GM18511 (cell line): ENCODE measurements at regions not wholly inside any gene's neighbourhood (a gene's known extent, or its start where the extent isn't known, plus 50 kb on each side); places are given as distances from the start of the nearest gene placed in this dataset.
"Not testable (repeated sequence)": the region's sequence is repeated elsewhere in the genome, so short reads cannot be mapped to it uniquely, and the experiment has no call there.

Source experiments
- ATAC-seq: cut with Tn5 transposase; IDR thresholded peaks from one replicate; pipeline ENCODE4 v1.9.1; 2021; ENCODE audit warnings: mild to moderate bottlenecking, moderate library complexity; ENCODE audit not compliant: unreplicated experiment

DNA sequence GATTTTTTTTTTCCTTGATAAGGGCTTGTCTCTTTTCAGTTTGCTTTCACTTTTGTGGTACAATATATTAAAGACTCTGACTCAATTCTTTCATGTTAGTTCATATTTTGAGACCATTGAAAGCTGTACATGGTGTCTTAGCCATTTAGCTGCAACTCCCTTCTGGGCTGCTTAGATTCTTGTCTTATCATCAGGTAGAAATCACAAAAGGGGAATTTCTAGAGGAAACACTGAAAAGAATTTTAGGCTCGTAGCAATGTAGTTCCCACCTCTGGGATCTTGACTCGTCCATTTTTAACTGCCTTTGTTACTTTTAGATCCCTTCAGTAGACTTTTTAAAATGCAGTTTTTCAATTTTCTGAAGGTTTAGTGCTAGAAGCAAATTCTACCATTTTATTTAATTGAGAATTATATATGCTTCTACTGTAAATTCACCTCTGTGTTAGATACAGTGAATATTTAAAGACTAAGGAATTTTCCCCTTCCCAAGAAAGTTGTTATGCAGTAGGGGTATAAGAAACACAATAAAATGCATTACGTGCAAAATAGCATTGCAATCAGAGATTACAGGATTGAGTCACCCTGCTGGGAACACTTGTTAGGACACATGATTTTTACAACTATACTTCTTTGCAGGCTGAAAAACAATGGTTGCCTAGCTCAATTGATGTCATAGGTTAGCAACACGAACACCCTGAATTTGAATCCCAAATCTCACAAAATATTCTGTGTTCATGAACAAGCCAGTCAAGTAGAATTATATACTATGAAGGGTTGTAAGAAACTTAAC is 772.7 kb downstream of the PDCD6IP start:
- ATAC-seq: no peak

DNA sequence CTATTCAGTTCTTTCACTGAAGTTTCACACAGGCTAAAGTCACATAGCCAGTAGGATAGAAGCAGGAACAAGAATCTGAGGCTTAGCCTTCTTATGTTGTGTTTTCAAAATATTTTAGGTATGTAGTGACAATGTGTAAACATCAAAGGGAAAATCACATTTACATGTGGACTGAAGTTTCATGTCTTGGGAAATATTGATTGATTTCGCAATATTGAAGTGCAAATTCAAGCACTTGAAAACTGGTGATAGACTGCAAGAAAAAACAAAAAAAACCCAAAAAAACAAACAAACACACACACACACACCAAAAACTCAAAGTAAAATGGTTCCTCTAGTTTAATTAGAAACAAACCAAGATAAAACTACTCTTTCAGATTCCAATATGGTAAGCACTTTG is 773.3 kb downstream of the PDCD6IP start:
- ATAC-seq: no peak

DNA sequence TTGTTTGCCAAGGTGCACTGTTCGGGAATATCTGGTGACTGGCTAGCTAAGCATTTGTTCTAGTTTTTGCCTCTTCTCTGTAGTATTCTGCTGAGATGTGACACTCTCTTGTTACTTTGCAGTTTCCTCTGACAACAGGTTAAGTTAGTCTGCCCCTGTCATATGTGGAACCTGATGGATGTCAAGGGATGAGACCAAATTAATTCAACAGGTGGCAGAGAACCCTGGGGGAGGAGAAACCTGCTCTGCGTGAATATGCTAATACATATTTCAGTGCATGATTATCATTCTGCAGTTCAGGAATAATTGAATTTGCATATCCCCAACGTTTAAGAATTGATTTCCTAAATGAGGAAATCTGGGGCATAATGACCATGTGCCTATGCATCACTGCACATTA is 777.3 kb downstream of the PDCD6IP start:
- ATAC-seq: no peak

DNA sequence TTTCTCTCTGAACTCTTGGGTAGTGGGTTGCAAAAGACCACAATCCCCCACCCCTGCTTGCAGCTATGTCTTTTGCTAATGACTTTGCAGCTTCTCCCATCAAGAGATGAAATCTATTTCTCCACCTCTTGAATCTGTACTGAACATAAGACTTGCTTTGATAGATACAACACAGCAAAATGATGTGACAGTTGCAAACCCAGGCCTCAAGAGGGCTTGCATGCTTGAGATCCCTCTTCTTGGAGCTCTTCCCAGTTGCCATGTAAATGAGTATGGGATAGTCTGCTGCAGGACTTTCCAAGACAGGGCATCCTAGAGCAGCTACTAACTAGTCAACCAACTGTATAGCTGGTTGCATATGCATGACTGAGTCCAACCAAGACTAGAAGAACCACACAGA is 783.6 kb downstream of the PDCD6IP start:
- no peak for ATAC-seq

DNA sequence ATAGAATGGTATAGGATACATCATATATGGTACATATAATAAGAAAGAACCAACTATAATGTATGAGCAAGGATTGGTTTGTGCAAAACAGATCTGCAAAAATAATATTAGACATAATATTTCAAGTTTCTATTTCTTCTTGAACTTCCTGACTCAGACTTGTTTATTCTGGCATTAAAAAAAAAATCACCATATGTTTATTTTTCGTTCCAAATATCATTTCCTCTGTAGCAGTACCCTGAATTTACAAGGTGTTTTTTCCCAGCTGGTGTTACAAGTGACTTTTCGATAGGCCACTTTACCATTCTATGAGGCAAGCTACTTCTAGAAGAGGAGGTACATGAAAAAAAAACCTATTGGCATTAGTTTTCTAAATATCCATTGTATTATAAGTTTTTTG is 785.0 kb downstream of the PDCD6IP start:
- ATAC-seq: no peak

DNA sequence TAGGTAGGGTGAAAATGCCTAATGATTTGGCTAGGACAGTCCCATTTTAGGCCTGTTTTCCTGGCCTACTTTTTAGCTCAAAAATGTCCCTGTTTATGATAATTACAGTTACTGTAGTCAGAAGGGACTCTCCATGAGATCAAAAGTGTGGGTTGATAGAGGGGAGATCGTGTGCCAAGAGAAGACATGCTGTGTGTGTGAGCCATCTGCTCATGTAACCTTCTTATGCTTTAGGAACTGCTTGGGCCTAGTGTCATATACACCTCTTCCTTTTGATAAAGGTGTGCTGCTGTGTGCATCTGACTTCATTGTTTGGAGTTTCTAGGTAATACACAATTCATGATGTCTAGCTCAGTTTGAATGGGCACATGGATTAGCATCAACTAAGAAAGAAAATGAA is 786.5 kb downstream of the PDCD6IP start:
- ATAC-seq: no peak

DNA sequence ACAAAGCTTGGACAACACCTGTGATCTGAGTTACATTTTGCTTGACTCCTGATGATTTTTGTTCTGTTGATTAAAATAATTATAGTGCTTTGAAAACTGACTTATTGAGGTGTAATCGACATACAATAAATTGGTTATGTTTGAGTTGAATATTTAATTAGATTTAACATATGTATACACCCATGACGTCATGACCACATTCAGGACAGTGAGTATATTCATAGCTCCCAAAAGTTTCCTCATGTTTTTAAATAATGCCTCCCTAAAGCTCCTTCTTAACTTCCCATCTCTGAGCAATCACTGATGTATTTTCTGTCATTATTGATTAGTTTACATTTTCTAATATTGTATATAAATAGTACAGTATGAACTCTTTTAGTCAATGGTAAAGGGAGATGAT is 801.2 kb downstream of the PDCD6IP start:
- no peak for ATAC-seq

DNA sequence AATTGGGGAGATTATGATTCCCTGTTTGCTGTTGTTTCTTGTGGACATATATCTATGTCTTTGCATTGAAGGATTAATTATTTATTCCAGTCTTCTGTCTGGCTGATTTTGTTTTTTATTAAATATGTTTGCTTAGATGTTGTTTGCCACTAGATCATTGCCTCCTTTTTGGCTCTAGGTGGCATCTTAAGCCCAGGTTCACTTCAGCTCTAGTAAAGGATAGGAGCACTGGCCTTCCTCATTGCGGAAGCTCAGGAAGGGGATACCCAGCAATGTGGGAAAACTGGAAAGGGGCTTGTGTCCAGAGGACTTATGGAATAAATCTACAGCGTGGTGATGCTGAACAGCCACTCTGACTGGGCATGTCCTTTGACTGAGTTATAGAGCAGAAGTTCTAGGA is 821.6 kb downstream of the PDCD6IP start:
- no peak for ATAC-seq

DNA sequence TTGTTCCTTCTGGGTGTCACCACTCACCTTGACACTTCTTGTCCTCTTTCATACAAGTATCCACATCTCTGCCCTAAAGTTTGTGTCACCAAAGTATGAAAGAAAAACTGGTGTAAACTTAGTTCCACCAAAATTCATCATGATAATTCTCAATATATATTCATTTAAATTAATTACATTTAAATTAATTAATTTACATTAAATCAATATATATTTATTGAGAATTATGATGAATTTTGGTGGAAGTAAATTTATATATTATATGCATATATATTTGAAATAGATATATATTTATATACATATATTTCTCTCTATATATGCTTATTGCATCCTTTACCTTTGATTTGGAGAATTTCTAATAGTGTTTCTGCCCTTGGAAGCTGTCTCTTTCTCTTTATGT is 828.3 kb downstream of the PDCD6IP start:
- ATAC-seq: no peak

DNA sequence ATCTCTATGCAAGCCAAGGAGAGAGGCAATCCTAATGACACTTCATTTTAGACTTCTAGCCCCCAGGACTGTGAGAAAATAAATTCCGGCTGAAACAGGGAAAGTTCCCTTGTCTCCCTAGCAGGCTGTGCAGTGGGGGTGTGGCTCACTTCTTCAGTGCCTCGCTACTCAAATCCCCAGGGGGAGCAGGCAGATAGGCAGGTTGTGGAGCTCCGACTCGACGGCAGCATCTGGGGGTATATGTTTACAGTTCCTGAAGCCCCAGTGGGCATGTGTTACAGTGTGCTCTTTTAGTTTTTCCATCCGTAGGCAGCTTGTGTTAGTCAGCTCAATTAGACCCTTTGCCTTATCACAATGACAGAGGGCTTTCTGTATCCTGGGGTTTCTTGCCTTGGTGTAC is 836.5 kb downstream of the PDCD6IP start:
- no peak for ATAC-seq

DNA sequence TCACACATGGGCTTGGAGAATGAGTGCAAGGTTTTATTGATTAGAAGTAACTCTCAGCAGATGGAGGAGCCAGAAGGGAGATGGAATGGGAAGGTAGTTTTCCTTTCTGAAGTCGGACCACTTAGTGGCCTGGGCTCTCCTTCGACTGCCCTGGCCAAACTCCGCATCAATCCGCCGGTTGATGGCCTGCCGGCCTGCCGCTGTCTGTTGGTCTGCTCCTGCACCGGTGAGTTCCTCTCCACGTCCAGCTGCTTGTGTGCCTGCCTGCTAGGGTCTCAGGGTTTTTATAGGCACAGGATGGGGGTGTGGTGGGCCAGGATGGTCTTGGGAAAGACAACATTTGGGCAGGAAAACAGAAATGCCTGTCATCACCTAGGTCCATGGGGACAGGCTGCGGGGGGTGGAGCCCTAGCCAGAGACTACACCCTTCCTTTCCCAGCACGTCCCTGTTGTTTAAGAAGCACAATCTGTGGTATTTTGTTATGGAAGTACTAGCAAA is 837.0 kb downstream of the PDCD6IP start:
- no peak for ATAC-seq

DNA sequence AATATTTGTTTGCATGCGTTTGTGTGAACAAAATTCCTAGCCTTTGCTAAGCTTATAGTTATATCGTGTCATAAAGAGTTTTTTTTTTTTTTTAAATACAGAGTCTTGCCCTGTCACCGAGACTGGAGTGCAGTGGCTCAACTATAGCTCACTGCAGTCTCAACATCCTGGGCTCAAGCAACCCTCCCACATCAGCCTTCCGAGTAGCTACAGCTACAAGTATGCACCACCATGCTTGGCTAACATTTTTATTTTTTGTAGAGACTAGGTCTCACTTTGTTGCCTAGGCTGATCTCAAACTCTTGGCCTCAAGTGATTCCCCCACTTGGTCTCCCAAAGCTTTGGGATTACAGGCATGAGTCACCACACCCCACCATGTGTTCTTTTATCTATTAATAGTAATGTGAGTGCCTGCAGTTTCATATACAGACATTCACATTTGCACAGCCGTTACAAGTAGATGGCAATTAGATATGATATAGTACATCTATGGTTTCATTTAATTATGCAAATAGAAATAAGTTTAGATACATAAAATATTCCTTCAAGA is 848.6 kb downstream of the PDCD6IP start:
- ATAC-seq: no peak

DNA sequence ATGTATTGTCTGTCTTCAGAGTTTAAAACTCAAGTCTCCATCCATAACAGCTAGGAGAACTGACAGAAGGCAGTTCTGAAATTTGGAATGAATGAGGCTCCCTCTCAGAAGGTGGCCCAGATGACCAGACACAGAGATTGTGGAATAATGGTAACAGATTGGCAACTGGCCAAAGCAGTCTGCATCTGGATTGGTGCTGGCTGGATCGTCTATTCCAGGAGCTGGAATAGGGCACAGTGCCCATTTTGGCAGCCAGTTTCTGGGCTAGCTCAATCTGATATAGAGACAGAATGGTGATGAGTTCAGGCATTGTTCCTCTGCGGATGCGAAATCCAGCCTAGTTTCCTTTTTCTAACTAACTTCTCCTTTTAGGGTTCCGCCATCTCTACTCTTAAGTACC is 851.7 kb downstream of the PDCD6IP start:
- no peak for ATAC-seq

DNA sequence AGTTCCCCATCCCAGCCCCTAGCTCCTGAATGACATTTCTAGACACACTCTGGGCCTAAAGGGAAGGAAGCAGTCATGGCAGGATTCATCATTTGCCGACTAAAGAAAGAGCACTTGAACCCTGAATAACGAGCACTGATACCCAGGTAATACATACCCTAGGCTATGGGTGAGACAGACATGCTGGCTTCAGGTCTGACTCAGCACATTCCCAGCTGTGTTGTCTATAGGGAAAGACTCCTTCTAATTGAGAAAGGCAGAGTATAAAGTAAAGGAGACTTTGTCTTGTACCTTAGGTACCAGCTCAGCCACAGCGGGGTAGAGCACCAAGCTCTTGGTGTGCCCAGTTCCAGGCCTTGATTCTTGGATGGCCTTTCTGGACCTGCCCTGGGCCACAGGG is 870.5 kb downstream of the PDCD6IP start:
- no peak for ATAC-seq

DNA sequence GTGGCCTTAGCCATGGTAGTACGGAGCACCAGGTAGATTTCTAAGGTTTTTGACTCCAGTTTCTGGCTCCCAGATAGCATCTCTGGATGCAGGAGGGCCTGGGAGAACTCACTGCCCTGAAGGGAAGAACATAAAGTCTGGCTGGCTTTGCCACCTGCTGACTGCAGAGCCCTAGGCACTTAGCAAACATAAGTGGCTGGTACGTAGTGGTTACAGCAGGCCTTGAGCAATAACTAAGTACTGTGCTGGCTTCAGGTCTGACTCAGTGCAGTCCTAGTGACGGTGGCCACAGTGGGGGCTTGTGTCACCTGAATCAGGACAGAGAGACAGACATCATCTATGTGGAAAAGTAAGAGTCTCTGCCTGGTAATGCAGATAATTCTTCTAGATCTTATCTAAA is 871.1 kb downstream of the PDCD6IP start:
- no peak for ATAC-seq

DNA sequence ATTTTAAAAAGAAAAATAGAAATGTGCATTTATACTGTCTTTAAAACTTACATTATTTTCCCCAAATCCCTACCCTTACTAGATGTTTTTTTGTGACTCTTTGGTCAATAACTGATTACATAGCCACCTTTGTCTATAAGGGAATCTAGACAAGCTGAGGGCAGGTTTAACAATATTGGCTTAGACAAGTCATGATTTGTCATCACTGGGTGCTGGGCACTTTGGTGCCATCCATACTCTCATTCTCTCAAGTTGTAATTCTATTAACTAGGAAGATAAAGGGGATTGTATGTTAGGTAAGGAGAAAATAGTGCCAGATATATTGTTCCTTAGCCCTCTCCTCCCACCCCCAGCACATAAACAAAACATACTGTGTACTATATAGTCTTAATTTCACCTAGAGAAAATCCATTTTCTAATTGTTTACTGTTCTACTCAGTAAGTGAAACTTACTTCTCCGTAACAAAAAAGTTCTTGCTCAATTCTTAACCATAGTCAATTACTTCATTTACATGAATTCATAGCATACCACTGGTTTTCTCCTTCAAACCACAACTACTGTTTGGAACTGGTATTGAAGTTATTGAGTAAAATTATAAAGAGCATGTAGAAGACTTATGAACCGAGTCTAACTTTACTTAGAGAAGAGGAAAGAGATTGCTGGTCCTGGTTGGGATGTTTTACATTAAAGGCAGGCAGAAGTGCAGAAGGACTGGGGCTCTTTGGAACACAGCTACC is 877.1 kb downstream of the PDCD6IP start:
- ATAC-seq: no peak

DNA sequence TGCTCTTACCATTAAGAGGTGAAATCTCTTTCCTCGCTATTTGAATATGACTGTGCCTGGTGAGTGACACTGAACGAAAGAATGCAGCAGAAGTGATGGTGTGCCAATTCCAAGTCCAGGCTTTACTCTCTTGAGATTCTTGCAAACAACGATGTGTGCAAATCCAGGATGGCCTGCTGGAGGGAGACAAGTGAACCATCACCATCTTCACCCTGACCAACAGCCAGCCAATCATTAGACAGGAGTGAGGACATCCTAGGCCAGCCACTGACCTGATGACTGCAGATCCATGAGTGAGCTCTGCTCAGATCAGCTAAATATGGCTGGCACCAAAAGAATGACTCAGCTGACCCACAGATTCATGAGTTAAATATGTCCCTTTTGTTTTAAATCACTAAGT is 878.0 kb downstream of the PDCD6IP start:
- ATAC-seq: no peak

DNA sequence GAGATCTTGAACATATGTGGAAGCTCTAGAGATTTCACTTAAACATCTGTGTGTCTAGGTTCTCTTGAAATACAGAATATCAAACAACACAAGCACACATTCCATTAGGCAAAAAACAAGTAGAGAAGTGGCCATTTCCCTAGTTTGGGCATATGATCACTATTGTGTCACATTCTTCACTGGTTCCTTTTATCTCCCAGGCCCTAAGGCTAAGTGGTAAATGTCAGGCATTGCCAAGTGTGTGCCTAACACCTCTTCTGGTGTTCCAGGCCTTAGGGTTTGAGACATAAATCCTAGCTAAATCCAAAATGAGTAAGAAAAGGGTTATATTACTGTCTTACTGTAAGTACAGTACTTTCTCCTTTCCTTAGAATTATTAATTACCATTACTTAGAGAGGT is 880.1 kb downstream of the PDCD6IP start:
- no peak for ATAC-seq

DNA sequence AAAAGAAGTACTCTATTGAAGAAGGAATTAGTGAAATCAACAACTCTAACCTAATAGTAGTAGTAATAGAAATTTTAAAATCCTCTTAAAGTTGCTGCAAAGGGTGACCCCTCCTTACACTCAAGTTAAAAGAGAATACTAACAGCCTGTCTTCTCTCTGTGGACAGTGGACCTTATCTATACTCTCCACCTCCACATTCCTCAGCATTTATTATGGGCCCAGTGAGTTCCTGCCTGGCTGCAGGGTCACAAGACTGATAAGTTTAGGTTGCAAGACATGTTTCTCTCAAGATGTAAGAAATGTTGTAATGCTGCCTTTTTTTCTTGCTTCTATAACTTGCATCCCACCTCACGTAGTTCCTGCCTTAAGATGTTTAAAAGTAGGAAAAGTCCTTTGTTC is 880.6 kb downstream of the PDCD6IP start:
- ATAC-seq: not testable (repeated sequence)

DNA sequence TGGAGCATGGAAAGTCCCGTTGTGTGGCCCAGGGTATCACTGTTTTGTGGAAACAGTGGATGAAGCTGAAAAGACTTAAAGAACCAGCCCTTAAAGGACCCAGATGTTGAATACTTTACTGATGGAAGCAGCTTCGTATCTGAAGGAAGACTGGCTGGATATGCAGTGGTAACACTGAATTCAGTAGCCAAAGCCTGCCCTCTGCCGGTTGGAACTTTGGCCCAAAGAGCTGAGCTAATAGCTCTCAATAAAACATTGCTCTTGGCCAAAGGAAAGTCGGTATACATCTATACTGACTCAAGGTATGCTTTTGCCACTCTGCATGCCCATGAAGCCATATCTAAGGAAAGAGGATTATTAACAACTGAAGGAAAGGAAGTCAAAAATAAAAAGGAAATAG is 885.4 kb downstream of the PDCD6IP start:
- ATAC-seq: no peak

DNA sequence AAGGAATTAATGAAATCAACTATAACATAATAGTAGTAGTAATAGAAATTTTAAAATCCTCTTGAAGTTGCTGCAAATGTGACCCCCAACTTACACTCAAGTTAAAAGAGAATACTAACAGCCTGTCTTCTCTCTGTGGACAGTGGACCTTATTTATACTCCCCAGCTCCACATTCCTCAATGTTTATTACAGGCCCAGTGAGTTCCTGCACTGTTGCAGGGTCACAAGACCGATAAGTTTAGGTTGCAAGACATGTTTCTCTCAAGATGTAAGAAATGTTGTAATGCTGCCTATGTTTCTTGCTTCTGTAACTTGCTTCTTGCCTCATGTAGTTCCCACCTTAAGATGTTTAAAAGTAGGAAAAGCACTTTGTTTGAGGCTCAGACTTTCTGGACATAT is 888.1 kb downstream of the PDCD6IP start:
- ATAC-seq: no peak

DNA sequence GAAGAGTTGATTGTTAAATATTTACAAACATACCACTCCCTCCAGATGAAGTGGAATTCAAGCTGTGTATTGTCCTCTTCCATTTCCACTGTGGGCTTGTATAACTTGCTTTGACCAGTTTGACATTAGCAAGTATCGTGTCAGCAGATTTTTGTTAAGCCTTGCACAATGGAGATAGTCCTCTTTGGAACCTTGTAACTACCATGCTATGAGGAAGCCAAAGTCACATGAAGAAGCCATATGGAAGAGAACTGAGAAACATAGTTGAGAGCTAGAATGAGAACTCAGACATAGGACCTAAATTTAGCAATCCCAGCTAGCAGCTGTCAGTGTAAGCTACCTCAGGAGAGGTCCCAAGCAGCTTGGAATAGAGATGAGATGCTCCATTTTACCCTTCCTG is 889.2 kb downstream of the PDCD6IP start:
- no peak for ATAC-seq
